DOHH2 (cell line): ENCODE measurements at regions not wholly inside any gene's neighbourhood (a gene's known extent, or its start where the extent isn't known, plus 50 kb on each side); places are given as distances from the start of the nearest gene placed in this dataset.

Experiments
- H3F3A ChIP-seq: fragments of 200-600 bp; sonication (generic), shearing (Covaris generic); 2 replicates; pipeline ENCODE4 v1.6.0; 2016; ENCODE audit warnings: antibody characterized with exemption, mild to moderate bottlenecking; ENCODE audit not compliant: control insufficient read depth, insufficient read depth
- H3K27ac ChIP-seq: fragments of 200-600 bp; sonication (generic); 2 replicates; pipeline ENCODE4 v1.5.1; 2014; ENCODE audit warnings: low read depth, mild to moderate bottlenecking, low read length, moderate library complexity
- H3K27me3 ChIP-seq: fragments of 200-600 bp; sonication (generic); 2 replicates; pipeline ENCODE4 v1.6.1; 2014; ENCODE audit warnings: mild to moderate bottlenecking, low read length, mixed read lengths; ENCODE audit not compliant: control insufficient read depth
- H3K36me3 ChIP-seq: fragments of 200-600 bp; sonication (generic); 2 replicates; pipeline ENCODE4 v1.6.1; 2014; ENCODE audit warnings: mild to moderate bottlenecking, low read length, moderate library complexity, mixed read lengths; ENCODE audit not compliant: control insufficient read depth
- H3K4me1 ChIP-seq: fragments of 200-600 bp; sonication (generic); 2 replicates; pipeline ENCODE4 v1.6.1; 2014; ENCODE audit warnings: mild to moderate bottlenecking, low read length, mixed read lengths; ENCODE audit not compliant: control insufficient read depth
- H3K4me2 ChIP-seq: fragments of 200-600 bp; sonication (generic); 2 replicates; pipeline ENCODE4 v1.6.0; 2014; ENCODE audit warnings: mild to moderate bottlenecking, low read length, moderate library complexity
- H3K4me3 ChIP-seq: fragments of 200-600 bp; sonication (generic); 2 replicates; pipeline ENCODE4 v1.5.1; 2014; ENCODE audit warnings: mild to moderate bottlenecking, low read length, mixed read lengths
- H3K79me2 ChIP-seq: fragments of 200-600 bp; sonication (generic); 2 replicates; pipeline ENCODE4 v1.6.1; 2014; ENCODE audit warnings: mild to moderate bottlenecking, low read length, mixed read lengths; ENCODE audit not compliant: control insufficient read depth
- H3K9me2 ChIP-seq: fragments of 200-600 bp; sonication (generic); replicated peaks from 2 replicates; pipeline ENCODE4 v1.6.1; 2014; ENCODE audit warnings: mild to moderate bottlenecking, low read length, mixed read lengths; ENCODE audit not compliant: control insufficient read depth
- H3K9me3 ChIP-seq: fragments of 200-600 bp; sonication (generic); 2 replicates; pipeline ENCODE4 v1.6.1; 2014; ENCODE audit warnings: antibody characterized with exemption, low read length, mixed read lengths; ENCODE audit not compliant: control insufficient read depth, insufficient read depth
- H4K20me1 ChIP-seq: fragments of 200-600 bp; sonication (generic); 2 replicates; pipeline ENCODE4 v1.6.0; 2014; ENCODE audit warnings: low read depth, mild to moderate bottlenecking, antibody characterized with exemption, low read length, moderate library complexity; ENCODE audit not compliant: control insufficient read depth, insufficient read depth
- CTCF ChIP-seq: fragments of 200-600 bp; sonication (generic); IDR thresholded peaks from one replicate; pipeline ENCODE4 v1.5.1; 2014; ENCODE audit warnings: antibody characterized with exemption, mild to moderate bottlenecking, low read depth, low read length; ENCODE audit not compliant: poor library complexity, severe bottlenecking
- EZH2phosphoT487 ChIP-seq: fragments of 200-600 bp; sonication (generic); IDR thresholded peaks from 2 replicates; pipeline ENCODE4 v1.6.1; 2017; ENCODE audit warnings: borderline replicate concordance, mild to moderate bottlenecking, antibody characterized with exemption, low read length, moderate library complexity, mixed read lengths

GRCh38 chr9:25025686-25026085, 480.0 kb upstream of the IZUMO3 start:
- TF ChIP-seq CTCF (no peak), EZH2phosphoT487 (no peak)
- Histone ChIP-seq H3K9me2 (no peaks in the 10 kb centered on the region), H4K20me1 (no peaks in the 10 kb centered on the region), H3K4me3 (no peak overlapping the region), H3F3A (no peaks in the 10 kb centered on the region), H3K27me3 (no peaks in the 10 kb centered on the region), H3K36me3 (no peaks in the 10 kb centered on the region), H3K9me3 (no peaks in the 10 kb centered on the region), H3K4me2 (no peak overlapping the region), H3K79me2 (no peaks in the 10 kb centered on the region), H3K27ac (no peak overlapping the region), H3K4me1 (no peaks in the 10 kb centered on the region)

- H3K27me3 ChIP-seq, result no peaks in the 10 kb centered on the region
- no peaks in the 10 kb centered on the region for H3K9me3 ChIP-seq
These were observed 479.5 kb upstream of the IZUMO3 start for GRCh38 chr9:25025156-25025555.

GRCh38 chr9:25017779-25018178, 472.1 kb upstream of the IZUMO3 start:
- Histone ChIP-seq H3K36me3 (no peaks in the 10 kb centered on the region), H3K79me2 (no peaks in the 10 kb centered on the region)
- TF ChIP-seq EZH2phosphoT487, result no peak
- TF ChIP-seq CTCF, result no peak

More at GRCh38 chr9:25025156-25025555, 479.5 kb upstream of the IZUMO3 start:
- H4K20me1 ChIP-seq, result no peaks in the 10 kb centered on the region
- TF ChIP-seq CTCF (no peak), EZH2phosphoT487 (no peak)
- H3F3A ChIP-seq, result no peaks in the 10 kb centered on the region
- H3K36me3 ChIP-seq, result no peaks in the 10 kb centered on the region
- no peaks in the 10 kb centered on the region for H3K4me1 ChIP-seq
- no peaks in the 10 kb centered on the region for H3K9me2 ChIP-seq
- H3K79me2 ChIP-seq, result no peaks in the 10 kb centered on the region
- H3K4me3 ChIP-seq, result no peak overlapping the region
- H3K27ac ChIP-seq, result no peak overlapping the region
- H3K4me2 ChIP-seq, result no peak overlapping the region

More at GRCh38 chr9:25017779-25018178, 472.1 kb upstream of the IZUMO3 start:
- H3K9me3 ChIP-seq, result no peaks in the 10 kb centered on the region
- no peak overlapping the region for H3K27ac ChIP-seq
- no peaks in the 10 kb centered on the region for H3K4me1 ChIP-seq
- no peaks in the 10 kb centered on the region for H4K20me1 ChIP-seq
- H3K4me2 ChIP-seq, result no peak overlapping the region
- H3F3A ChIP-seq, result no peaks in the 10 kb centered on the region
- H3K27me3 ChIP-seq, result no peaks in the 10 kb centered on the region
- no peak overlapping the region for H3K4me3 ChIP-seq
- no peaks in the 10 kb centered on the region for H3K9me2 ChIP-seq
